IPS-20b (cell line): ENCODE measurements at regions not wholly inside any gene's neighbourhood (a gene's known extent, or its start where the extent isn't known, plus 50 kb on each side); places are given as distances from the start of the nearest gene placed in this dataset.

ENCODE experiments used
- H3K27ac ChIP-seq: one replicate; pipeline ENCODE4 v1.5.1; 2013; ENCODE audit warnings: low read length
- H3K27me3 ChIP-seq: 2 replicates; pipeline ENCODE4 v1.6.1; 2013; ENCODE audit warnings: mild to moderate bottlenecking, low read length, inconsistent platforms; ENCODE audit not compliant: insufficient read depth
- H3K36me3 ChIP-seq: 2 replicates; pipeline ENCODE4 v1.6.1; 2013; ENCODE audit warnings: low read depth, mild to moderate bottlenecking, inconsistent platforms, low read length, moderate library complexity; ENCODE audit not compliant: insufficient read depth
- H3K4me1 ChIP-seq: 2 replicates; pipeline ENCODE4 v1.6.1; 2013; ENCODE audit warnings: mild to moderate bottlenecking, control low read depth, inconsistent platforms, low read length, moderate library complexity; ENCODE audit not compliant: insufficient read depth
- H3K4me3 ChIP-seq: 2 replicates; pipeline ENCODE4 v1.5.1; 2013; ENCODE audit warnings: mild to moderate bottlenecking, low read length, inconsistent platforms
- H3K9ac ChIP-seq: 2 replicates; pipeline ENCODE4 v1.6.1; 2013; ENCODE audit warnings: low read depth, mild to moderate bottlenecking, inconsistent platforms, low read length, moderate library complexity
- H3K9me3 ChIP-seq: 2 replicates; pipeline ENCODE4 v1.6.1; 2013; ENCODE audit warnings: mild to moderate bottlenecking, low read depth, low read length, inconsistent platforms; ENCODE audit not compliant: insufficient read depth

- H3K27me3 ChIP-seq: no peaks in the 10 kb centered on the region
- H3K36me3 ChIP-seq: no peaks in the 10 kb centered on the region
- no peaks in the 10 kb centered on the region for H3K4me1 ChIP-seq
- no peak overlapping the region for H3K9ac ChIP-seq
- no peaks in the 10 kb centered on the region for H3K9me3 ChIP-seq
- H3K4me3 ChIP-seq: no peak overlapping the region
- H3K27ac ChIP-seq: no peak overlapping the region
These were observed 316.1 kb upstream of the SNX7 start for GRCh38 chr1:98345417-98345816.

GRCh38 chr1:98344731-98345130 is 316.8 kb upstream of the SNX7 start:
- Histone ChIP-seq H3K9ac (no peak overlapping the region), H3K27me3 (no peaks in the 10 kb centered on the region), H3K4me3 (no peak overlapping the region), H3K4me1 (no peaks in the 10 kb centered on the region), H3K27ac (no peak overlapping the region), H3K9me3 (no peaks in the 10 kb centered on the region), H3K36me3 (no peaks in the 10 kb centered on the region)

GRCh38 chr1:98342566-98342965 is 319.0 kb upstream of the SNX7 start:
- no peak overlapping the region for H3K27ac ChIP-seq
- H3K36me3 ChIP-seq: no peaks in the 10 kb centered on the region
- H3K4me1 ChIP-seq: no peaks in the 10 kb centered on the region
- no peaks in the 10 kb centered on the region for H3K9me3 ChIP-seq
- H3K27me3 ChIP-seq: no peaks in the 10 kb centered on the region
- no peak overlapping the region for H3K4me3 ChIP-seq
- no peak overlapping the region for H3K9ac ChIP-seq

- no peaks in the 10 kb centered on the region for H3K9me3 ChIP-seq
- no peaks in the 10 kb centered on the region for H3K27me3 ChIP-seq
- no peak overlapping the region for H3K9ac ChIP-seq
- no peak overlapping the region for H3K27ac ChIP-seq
- no peaks in the 10 kb centered on the region for H3K36me3 ChIP-seq
- no peak overlapping the region for H3K4me3 ChIP-seq
- no peaks in the 10 kb centered on the region for H3K4me1 ChIP-seq
These were observed 321.0 kb upstream of the SNX7 start for GRCh38 chr1:98340511-98340910.

- H3K27ac ChIP-seq: no peak overlapping the region
- no peaks in the 10 kb centered on the region for H3K4me1 ChIP-seq
- H3K4me3 ChIP-seq: no peak overlapping the region
- no peaks in the 10 kb centered on the region for H3K36me3 ChIP-seq
- no peaks in the 10 kb centered on the region for H3K27me3 ChIP-seq
- H3K9me3 ChIP-seq: no peaks in the 10 kb centered on the region
- H3K9ac ChIP-seq: no peak overlapping the region
These were observed 324.9 kb upstream of the SNX7 start for GRCh38 chr1:98336472-98337083.

GRCh38 chr1:98333936-98334335 is 327.6 kb upstream of the SNX7 start:
- Histone ChIP-seq H3K9me3 (no peaks in the 10 kb centered on the region), H3K27me3 (no peaks in the 10 kb centered on the region), H3K27ac (no peak overlapping the region), H3K4me1 (no peaks in the 10 kb centered on the region), H3K36me3 (no peaks in the 10 kb centered on the region), H3K4me3 (no peak overlapping the region), H3K9ac (no peak overlapping the region)

GRCh38 chr1:98333406-98333805 is 328.1 kb upstream of the SNX7 start:
- H3K36me3 ChIP-seq: no peaks in the 10 kb centered on the region
- no peaks in the 10 kb centered on the region for H3K9me3 ChIP-seq
- H3K4me1 ChIP-seq: no peaks in the 10 kb centered on the region
- no peak overlapping the region for H3K27ac ChIP-seq
- H3K9ac ChIP-seq: no peak overlapping the region
- H3K4me3 ChIP-seq: no peak overlapping the region
- H3K27me3 ChIP-seq: no peaks in the 10 kb centered on the region

GRCh38 chr1:98331718-98332311 is 329.7 kb upstream of the SNX7 start:
- no peak overlapping the region for H3K4me3 ChIP-seq
- H3K4me1 ChIP-seq: no peaks in the 10 kb centered on the region

GRCh38 chr1:98331243-98331642 is 330.3 kb upstream of the SNX7 start:
- no peaks in the 10 kb centered on the region for H3K36me3 ChIP-seq
- no peaks in the 10 kb centered on the region for H3K4me1 ChIP-seq
- no peak overlapping the region for H3K9ac ChIP-seq
- H3K4me3 ChIP-seq: no peak overlapping the region
- no peaks in the 10 kb centered on the region for H3K27me3 ChIP-seq
- H3K27ac ChIP-seq: no peak overlapping the region
- no peaks in the 10 kb centered on the region for H3K9me3 ChIP-seq

More at GRCh38 chr1:98331718-98332311, 329.7 kb upstream of the SNX7 start:
- no peaks in the 10 kb centered on the region for H3K27me3 ChIP-seq
- no peaks in the 10 kb centered on the region for H3K9me3 ChIP-seq
- H3K27ac ChIP-seq: no peak overlapping the region
- no peaks in the 10 kb centered on the region for H3K36me3 ChIP-seq
- H3K9ac ChIP-seq: no peak overlapping the region

GRCh38 chr1:98330224-98330623 is 331.3 kb upstream of the SNX7 start:
- Histone ChIP-seq H3K36me3 (no peaks in the 10 kb centered on the region), H3K9ac (no peak overlapping the region), H3K9me3 (no peaks in the 10 kb centered on the region), H3K27ac (no peak overlapping the region), H3K27me3 (no peaks in the 10 kb centered on the region), H3K4me1 (no peaks in the 10 kb centered on the region), H3K4me3 (no peak overlapping the region)

- no peaks in the 10 kb centered on the region for H3K4me1 ChIP-seq
- H3K27ac ChIP-seq: no peak overlapping the region
- H3K9ac ChIP-seq: no peak overlapping the region
- H3K36me3 ChIP-seq: no peaks in the 10 kb centered on the region
- no peaks in the 10 kb centered on the region for H3K27me3 ChIP-seq
- no peaks in the 10 kb centered on the region for H3K9me3 ChIP-seq
- H3K4me3 ChIP-seq: no peak overlapping the region
These were observed 332.7 kb upstream of the SNX7 start for GRCh38 chr1:98328855-98329254.

- Histone ChIP-seq H3K27ac (no peak overlapping the region), H3K4me3 (no peak overlapping the region), H3K9me3 (no peaks in the 10 kb centered on the region), H3K4me1 (peaks cover 3% of the 10 kb centered on the region; the same call in 1 of the 2 replicates), H3K9ac (no peak overlapping the region), H3K27me3 (no peaks in the 10 kb centered on the region), H3K36me3 (no peaks in the 10 kb centered on the region)
These were observed 334.2 kb upstream of the SNX7 start for GRCh38 chr1:98327220-98327861.
